Erythroblast (primary cell): ENCODE measurements at regions not wholly inside any gene's neighbourhood (a gene's known extent, or its start where the extent isn't known, plus 50 kb on each side); places are given as distances from the start of the nearest gene placed in this dataset.

Source experiments
- GATA1 ChIP-seq: IDR thresholded peaks from 2 replicates; pipeline ENCODE4 v1.6.1; 2011; ENCODE audit warnings: low read depth, mild to moderate bottlenecking, control low read depth, low read length, moderate library complexity
- POLR2A ChIP-seq: IDR thresholded peaks from 2 replicates; pipeline ENCODE4 v1.6.1; 2011; ENCODE audit warnings: mild to moderate bottlenecking, low read length

- TF ChIP-seq POLR2A (no peak), GATA1 (no peak)
These were observed 132.0 kb upstream of the SERP2 start for GRCh38 chr13:44241638-44242037.
